ENCODE measurements at regions not wholly inside any gene's neighbourhood (a gene's known extent, or its start where the extent isn't known, plus 50 kb on each side); places are given as distances from the start of the nearest gene placed in this dataset.

DNA sequence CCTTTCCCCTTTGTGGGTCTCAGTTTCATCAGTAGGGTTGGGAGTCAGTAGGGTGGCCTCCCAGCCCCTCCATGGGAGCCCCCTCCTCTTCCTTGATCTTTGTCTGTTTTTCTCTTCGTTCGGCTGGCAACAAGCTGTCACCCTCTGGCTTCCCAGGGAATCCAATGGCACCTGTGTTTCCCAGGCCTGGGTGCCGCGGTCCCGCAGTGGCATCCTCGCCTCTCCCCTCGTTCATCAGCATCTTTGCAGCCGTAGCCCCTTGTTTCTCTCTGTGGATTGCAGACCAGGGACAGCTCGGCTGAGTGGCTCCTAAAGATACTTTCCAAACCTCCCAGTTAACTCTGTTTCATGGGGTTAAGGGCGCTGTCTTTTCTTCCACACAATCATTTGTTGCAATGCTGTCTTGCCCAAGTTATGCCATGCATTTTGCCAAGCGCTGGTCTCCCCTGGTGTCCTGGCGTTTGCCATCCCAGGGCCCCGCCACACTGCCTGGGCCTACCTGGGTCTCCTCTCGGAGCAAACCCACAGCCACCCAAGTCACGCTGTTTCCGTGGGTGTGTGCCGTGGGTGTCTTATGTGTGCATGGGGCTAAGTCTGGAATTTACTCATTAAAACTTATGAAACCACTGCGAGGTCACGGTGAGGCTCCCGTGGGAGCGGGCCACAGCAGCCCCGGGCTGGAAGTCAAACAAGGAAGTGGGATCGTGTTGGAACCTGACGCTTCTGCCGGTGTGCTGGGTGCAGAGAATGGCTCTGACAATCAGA is 189.4 kb upstream of the SHH start:
- TF ChIP-seq CEBPB (IDR thresholded peaks at IDR 0.05) = no peak
- no peak for TF ChIP-seq EP300 (IDR thresholded peaks at IDR 0.05; ENCODE audit: borderline replicate concordance)
- TF ChIP-seq, protein P1, sequence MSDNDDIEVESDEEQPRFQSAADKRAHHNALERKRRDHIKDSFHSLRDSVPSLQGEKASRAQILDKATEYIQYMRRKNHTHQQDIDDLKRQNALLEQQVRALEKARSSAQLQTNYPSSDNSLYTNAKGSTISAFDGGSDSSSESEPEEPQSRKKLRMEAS (IDR thresholded peaks at IDR 0.05) = no peak
- no peak for TF ChIP-seq CREB1 (IDR thresholded peaks at IDR 0.05; ENCODE audit: low read depth)
- TF ChIP-seq, protein P2, sequence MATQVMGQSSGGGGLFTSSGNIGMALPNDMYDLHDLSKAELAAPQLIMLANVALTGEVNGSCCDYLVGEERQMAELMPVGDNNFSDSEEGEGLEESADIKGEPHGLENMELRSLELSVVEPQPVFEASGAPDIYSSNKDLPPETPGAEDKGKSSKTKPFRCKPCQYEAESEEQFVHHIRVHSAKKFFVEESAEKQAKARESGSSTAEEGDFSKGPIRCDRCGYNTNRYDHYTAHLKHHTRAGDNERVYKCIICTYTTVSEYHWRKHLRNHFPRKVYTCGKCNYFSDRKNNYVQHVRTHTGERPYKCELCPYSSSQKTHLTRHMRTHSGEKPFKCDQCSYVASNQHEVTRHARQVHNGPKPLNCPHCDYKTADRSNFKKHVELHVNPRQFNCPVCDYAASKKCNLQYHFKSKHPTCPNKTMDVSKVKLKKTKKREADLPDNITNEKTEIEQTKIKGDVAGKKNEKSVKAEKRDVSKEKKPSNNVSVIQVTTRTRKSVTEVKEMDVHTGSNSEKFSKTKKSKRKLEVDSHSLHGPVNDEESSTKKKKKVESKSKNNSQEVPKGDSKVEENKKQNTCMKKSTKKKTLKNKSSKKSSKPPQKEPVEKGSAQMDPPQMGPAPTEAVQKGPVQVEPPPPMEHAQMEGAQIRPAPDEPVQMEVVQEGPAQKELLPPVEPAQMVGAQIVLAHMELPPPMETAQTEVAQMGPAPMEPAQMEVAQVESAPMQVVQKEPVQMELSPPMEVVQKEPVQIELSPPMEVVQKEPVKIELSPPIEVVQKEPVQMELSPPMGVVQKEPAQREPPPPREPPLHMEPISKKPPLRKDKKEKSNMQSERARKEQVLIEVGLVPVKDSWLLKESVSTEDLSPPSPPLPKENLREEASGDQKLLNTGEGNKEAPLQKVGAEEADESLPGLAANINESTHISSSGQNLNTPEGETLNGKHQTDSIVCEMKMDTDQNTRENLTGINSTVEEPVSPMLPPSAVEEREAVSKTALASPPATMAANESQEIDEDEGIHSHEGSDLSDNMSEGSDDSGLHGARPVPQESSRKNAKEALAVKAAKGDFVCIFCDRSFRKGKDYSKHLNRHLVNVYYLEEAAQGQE (IDR thresholded peaks at IDR 0.05; ENCODE audit: low read depth) = no peak
- no peak for TF ChIP-seq FOXM1 (IDR thresholded peaks at IDR 0.05; ENCODE audit: borderline replicate concordance, low read depth)
- TF ChIP-seq NFIC (IDR thresholded peaks at IDR 0.05) = no peak
- TF ChIP-seq, protein P3, sequence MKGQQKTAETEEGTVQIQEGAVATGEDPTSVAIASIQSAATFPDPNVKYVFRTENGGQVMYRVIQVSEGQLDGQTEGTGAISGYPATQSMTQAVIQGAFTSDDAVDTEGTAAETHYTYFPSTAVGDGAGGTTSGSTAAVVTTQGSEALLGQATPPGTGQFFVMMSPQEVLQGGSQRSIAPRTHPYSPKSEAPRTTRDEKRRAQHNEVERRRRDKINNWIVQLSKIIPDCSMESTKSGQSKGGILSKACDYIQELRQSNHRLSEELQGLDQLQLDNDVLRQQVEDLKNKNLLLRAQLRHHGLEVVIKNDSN (IDR thresholded peaks at IDR 0.05) = no peak

Data from Ishikawa (cell line).